ENCODE measurements at regions not wholly inside any gene's neighbourhood (a gene's known extent, or its start where the extent isn't known, plus 50 kb on each side); places are given as distances from the start of the nearest gene placed in this dataset.

GRCh38 chr11:30089921-30090320 lies 73.1 kb upstream of the KCNA4 start:
- intact Hi-C loops (cut with DNase I), result no loop called here
- ATAC-seq, result no peak
- no peak for DNase-seq

- ATAC-seq, result no peak
- no peak for DNase-seq
- intact Hi-C loops (cut with DNase I), result no loop called here
These were observed 74.4 kb upstream of the KCNA4 start for GRCh38 chr11:30091246-30091645.

- no peak for ATAC-seq
- DNase-seq, result no peak
- intact Hi-C loops (cut with DNase I), result no loop called here
These were observed 74.9 kb upstream of the KCNA4 start for GRCh38 chr11:30091737-30092136.

GRCh38 chr11:30092518-30092917 lies 75.7 kb upstream of the KCNA4 start:
- intact Hi-C loops (cut with DNase I), result no loop called here
- DNase-seq, result no peak
- ATAC-seq, result no peak

DNA sequence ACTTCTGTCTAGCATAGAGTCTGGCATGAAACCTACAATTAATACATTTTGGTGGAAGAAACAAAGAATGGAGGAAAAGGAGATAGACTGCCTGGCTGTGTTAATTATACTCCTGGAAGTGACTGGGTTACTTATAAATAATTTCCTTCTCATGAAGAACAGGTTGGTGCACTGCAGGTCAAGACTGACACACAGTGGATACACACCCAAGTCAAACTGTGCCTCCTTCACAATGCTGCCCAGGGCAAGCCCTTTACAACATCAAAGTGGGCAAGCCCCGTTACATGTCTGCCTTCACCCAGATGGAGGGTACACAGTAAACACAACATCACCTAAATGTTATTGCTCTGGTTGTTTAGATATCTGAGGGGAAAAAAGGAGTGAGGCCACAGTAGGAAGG lies 83.7 kb upstream of the KCNA4 start:
- no peak for DNase-seq
- intact Hi-C loops (cut with DNase I), result no loop called here
- no peak for ATAC-seq

DNA sequence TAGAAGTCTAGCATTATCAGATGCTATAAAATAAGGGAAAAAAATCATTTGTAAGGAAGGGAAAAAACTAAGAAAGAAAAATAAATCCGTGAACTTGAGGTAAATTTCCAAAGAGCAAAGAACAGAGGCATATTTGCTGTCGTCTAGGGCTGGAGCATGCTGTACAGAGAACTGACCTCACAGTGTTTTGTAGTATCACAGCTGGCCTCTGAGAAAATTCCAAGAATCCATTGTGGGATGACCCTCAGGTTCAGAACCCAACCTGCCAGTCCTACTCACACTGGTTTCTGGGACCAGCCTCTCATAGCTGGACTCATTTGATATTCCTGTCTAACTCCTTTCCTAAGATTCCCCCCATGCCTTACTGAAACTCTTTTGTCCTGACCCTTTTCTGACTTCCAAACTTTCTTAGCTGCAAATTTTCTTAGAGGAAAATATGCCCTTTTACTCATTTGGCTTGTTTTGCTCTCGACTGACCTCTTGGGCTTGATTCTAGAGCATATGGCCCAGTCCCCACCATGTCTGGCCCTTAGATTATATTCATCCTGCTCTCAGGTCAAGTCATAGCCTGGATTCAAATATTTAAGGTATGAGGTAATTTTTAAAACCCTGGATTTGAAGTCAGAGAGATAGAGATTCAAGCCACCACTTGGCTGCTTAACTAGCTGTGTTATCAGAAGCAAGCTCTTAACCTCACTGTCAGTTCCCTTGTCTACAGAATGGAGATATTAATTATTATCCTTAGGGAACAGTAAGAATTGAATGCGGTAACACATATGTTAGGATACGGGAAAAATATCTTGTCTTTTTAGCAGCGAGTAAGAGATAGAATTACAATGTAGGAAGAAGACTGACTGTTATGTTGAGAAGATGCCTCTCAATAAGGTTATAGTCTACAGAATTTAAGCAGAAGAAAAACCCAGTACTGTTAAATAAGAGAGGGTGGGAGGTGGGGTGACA lies 89.7 kb upstream of the KCNA4 start:
- ATAC-seq (peak in 1 of 2 donors; percentile 61), DNase-seq (no peak)
- intact Hi-C loops (cut with DNase I), result no loop called here

GRCh38 chr11:30107899-30108298 lies 91.1 kb upstream of the KCNA4 start:
- intact Hi-C loops (cut with DNase I), result no loop called here
- DNase-seq (no peak), ATAC-seq (peak in 1 of 2 donors; percentile 92)

- DNase-seq (no peak), ATAC-seq (no peak)
- intact Hi-C loops (cut with DNase I), result no loop called here
These were observed 92.9 kb upstream of the KCNA4 start for GRCh38 chr11:30109774-30110173.

- ATAC-seq (no peak), DNase-seq (no peak)
- intact Hi-C loops (cut with DNase I), result no loop called here
These were observed 93.9 kb upstream of the KCNA4 start for GRCh38 chr11:30110691-30111090.

- DNase-seq, result no peak
- ATAC-seq, result no peak
- intact Hi-C loops (cut with DNase I), result no loop called here
These were observed 95.0 kb upstream of the KCNA4 start for GRCh38 chr11:30111786-30112185.

- ATAC-seq (no peak), DNase-seq (no peak)
- intact Hi-C loops (cut with DNase I), result no loop called here
These were observed 96.6 kb upstream of the KCNA4 start for GRCh38 chr11:30113326-30113898.

- DNase-seq, result no peak
- intact Hi-C loops (cut with DNase I), result no loop called here
- no peak for ATAC-seq
These were observed 99.7 kb upstream of the KCNA4 start for GRCh38 chr11:30116512-30116911.

GRCh38 chr11:30120045-30120589 lies 103.3 kb upstream of the KCNA4 start:
- ATAC-seq (no peak), DNase-seq (no peak)
- intact Hi-C loops (cut with DNase I), result loop anchor here in 1 of 2 donors (10.0 kb wide), 1 partner anchor 795 kb away; no protein-coding TSS in a partner anchor

DNA sequence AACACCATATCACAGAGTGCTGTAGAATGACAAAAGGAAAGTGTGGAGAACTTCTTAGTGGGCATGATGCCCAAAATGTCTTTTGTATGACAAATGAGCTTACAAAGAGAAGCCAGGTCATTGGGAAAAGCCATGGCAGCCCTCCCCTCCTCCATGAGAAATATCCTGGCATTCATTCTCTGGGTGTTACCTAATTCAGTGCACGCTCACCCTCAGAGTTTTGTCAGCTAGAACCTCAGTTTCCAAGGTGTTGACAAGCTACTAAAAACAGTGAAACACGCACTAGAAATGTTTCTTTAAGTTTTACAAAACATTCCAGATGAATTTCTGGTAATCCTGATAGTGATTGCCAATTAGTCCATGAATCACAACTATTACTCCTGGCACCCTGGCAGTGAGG lies 105.4 kb upstream of the FSHB start:
- no peak for DNase-seq
- intact Hi-C loops (cut with DNase I), result loop anchor here in 1 of 2 donors (10.0 kb wide), 1 partner anchor 789 kb away; no protein-coding TSS in a partner anchor
- peak; percentile 15 to 88 for ATAC-seq

DNA sequence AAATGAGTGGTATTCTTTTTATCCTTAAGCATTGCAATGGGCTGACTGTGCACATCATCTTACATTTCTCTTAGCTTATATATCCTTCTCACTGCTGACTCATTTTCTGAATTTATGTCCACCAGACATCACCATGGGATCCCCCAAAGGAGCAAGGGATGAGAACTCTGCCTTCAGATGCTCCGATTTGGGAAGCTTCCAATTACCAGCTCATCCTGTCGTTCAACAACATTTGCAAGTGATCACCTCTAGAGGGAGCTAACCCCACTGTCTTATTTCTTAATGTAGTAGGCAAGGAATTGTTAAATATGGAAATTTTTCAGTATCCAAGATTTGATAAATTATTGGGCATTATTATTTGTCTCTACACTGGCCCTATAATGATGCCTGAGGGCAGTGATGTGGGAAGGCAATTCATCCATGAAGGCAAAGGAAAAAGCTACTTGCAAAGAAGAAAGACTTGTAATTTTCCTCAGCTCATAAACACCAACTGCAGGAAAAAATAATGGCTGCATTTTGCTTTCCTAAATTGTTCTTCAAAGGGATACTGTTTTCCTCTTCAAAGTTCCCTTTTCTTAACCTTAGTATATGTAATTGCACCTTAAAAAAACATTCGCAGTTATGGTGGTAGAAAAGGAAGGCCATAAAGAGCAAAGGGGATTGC lies 102.4 kb upstream of the FSHB start:
- intact Hi-C loops (cut with DNase I), result loop anchor here in 1 of 2 donors (10.0 kb wide), 1 partner anchor 786 kb away; no protein-coding TSS in a partner anchor
- DNase-seq, result no peak
- ATAC-seq, result no peak

- DNase-seq (no peak), ATAC-seq (peak; percentile 61 to 85)
- intact Hi-C loops (cut with DNase I), result loop anchor here in 1 of 2 donors (5.0 kb wide), 1 partner anchor 66 kb away; no protein-coding TSS in a partner anchor
These were observed 99.3 kb upstream of the FSHB start for GRCh38 chr11:30131535-30131934.

GRCh38 chr11:30133281-30133680 lies 97.5 kb upstream of the FSHB start:
- ATAC-seq, result no peak
- DNase-seq, result no peak
- intact Hi-C loops (cut with DNase I), result loop anchor here in 1 of 2 donors (5.0 kb wide), 1 partner anchor 64 kb away; no protein-coding TSS in a partner anchor

DNA sequence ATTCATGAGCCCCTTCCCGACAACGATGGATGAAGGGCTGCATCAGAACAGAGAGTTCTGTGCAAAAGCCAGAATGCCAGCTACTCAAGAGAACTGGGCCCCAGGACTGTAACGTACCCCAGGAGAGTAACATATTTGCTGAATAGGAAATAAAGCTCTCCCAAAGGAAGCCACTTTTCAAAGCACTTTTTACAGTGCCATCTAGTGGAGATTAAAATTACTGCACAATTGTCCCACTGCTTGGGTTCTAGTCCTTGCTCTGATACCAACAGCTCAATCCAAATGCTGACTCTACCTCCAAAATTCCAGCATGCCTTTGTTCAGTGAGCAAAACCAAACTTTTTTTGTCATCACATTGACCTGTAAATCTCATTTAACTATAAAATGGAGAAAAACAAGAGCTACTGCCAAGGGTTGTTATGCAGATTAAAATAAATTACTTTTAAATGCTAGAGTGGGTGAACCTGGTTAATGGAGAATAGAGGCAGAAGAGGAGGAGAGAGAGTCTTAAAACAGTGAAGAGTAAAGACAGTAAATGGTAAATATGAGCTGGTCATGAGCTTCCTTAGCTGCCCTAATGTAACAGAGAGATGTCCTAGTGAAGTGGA lies 87.6 kb upstream of the FSHB start:
- intact Hi-C loops (cut with DNase I), result loop anchor here in 1 of 2 donors (10.0 kb wide), 1 partner anchor 708 kb away; no protein-coding TSS in a partner anchor
- ATAC-seq, result peak in 1 of 2 donors; percentile 29
- DNase-seq, result no peak

DNA sequence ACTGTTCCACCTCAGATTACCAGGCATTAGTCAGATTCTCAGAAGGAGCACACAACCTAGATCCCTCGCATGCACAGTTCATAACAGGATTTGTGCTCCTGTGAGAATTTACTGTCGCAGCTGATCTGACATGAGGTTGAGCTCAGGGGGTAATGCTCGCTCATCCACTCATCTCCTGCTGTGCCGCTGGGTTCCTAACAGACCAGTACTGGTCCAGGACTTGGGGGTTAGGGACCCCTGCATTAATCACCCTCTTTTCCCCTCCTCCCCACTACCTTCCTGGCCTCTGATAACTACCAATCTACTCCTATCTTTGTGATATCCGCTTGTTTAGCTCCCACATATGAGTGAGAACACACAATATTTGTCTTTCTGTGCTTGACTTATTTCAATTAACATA lies 83.5 kb upstream of the FSHB start:
- no peak for DNase-seq
- intact Hi-C loops (cut with DNase I), result loop anchor here in 1 of 2 donors (10.0 kb wide), 1 partner anchor 712 kb away; no protein-coding TSS in a partner anchor
- no peak for ATAC-seq

Measured in left cardiac atrium (tissue), 4 donors.